GM20431 (cell line): ENCODE measurements at regions not wholly inside any gene's neighbourhood (a gene's known extent, or its start where the extent isn't known, plus 50 kb on each side); places are given as distances from the start of the nearest gene placed in this dataset.
"Not testable (repeated sequence)": the region's sequence is repeated elsewhere in the genome, so short reads cannot be mapped to it uniquely, and the experiment has no call there.

Experiments used
- in situ Hi-C: fragments of 300-500 bp; cut with MseI, MboI; formaldehyde crosslinking; loops from one replicate; pipeline ENCODE4 v1.15.0; 2020; ENCODE audit warnings: low sequenced_read_pairs; ENCODE audit not compliant: unreplicated experiment

GRCh38 chr10:62938672-62939071 lies 122.5 kb upstream of the EGR2 start:
- in situ Hi-C loops = no loop called here

- in situ Hi-C loops = no loop called here
These were observed 121.5 kb upstream of the EGR2 start for GRCh38 chr10:62937674-62938073.

GRCh38 chr10:62935022-62935421 lies 118.9 kb upstream of the EGR2 start:
- in situ Hi-C loops = no loop called here

GRCh38 chr10:62934258-62934657 lies 118.1 kb upstream of the EGR2 start:
- in situ Hi-C loops = no loop called here

- in situ Hi-C loops = not testable (repeated sequence)
These were observed 112.6 kb upstream of the EGR2 start for GRCh38 chr10:62928763-62929162.

GRCh38 chr10:62926407-62926806 lies 110.2 kb upstream of the EGR2 start:
- in situ Hi-C loops = no loop called here

GRCh38 chr10:62924344-62924748 lies 108.2 kb upstream of the EGR2 start:
- in situ Hi-C loops = no loop called here

GRCh38 chr10:62919776-62920175 lies 103.6 kb upstream of the EGR2 start:
- in situ Hi-C loops = no loop called here

- in situ Hi-C loops = no loop called here
These were observed 101.5 kb upstream of the EGR2 start for GRCh38 chr10:62917475-62918238.

- in situ Hi-C loops = no loop called here
These were observed 100.0 kb upstream of the EGR2 start for GRCh38 chr10:62916141-62916603.

- in situ Hi-C loops = no loop called here
These were observed 99.0 kb upstream of the EGR2 start for GRCh38 chr10:62915158-62915557.

GRCh38 chr10:62912086-62912485 lies 95.9 kb upstream of the EGR2 start:
- in situ Hi-C loops = no loop called here

GRCh38 chr10:62911210-62911963 lies 95.2 kb upstream of the EGR2 start:
- in situ Hi-C loops = no loop called here

GRCh38 chr10:62907470-62908212 lies 91.5 kb upstream of the EGR2 start:
- in situ Hi-C loops = no loop called here

- in situ Hi-C loops = no loop called here
These were observed 88.2 kb upstream of the EGR2 start for GRCh38 chr10:62904281-62904875.

- in situ Hi-C loops = no loop called here
These were observed 87.7 kb upstream of the EGR2 start for GRCh38 chr10:62903828-62904227.

- in situ Hi-C loops = no loop called here
These were observed 84.8 kb upstream of the EGR2 start for GRCh38 chr10:62900829-62901571.

GRCh38 chr10:62899311-62899710 lies 83.1 kb upstream of the EGR2 start:
- in situ Hi-C loops = no loop called here

GRCh38 chr10:62895063-62895462 lies 78.9 kb upstream of the EGR2 start:
- in situ Hi-C loops = no loop called here

GRCh38 chr10:62894156-62894555 lies 78.0 kb upstream of the EGR2 start:
- in situ Hi-C loops = no loop called here
